ENCODE measurements at regions not wholly inside any gene's neighbourhood (a gene's known extent, or its start where the extent isn't known, plus 50 kb on each side); places are given as distances from the start of the nearest gene placed in this dataset.

DNA sequence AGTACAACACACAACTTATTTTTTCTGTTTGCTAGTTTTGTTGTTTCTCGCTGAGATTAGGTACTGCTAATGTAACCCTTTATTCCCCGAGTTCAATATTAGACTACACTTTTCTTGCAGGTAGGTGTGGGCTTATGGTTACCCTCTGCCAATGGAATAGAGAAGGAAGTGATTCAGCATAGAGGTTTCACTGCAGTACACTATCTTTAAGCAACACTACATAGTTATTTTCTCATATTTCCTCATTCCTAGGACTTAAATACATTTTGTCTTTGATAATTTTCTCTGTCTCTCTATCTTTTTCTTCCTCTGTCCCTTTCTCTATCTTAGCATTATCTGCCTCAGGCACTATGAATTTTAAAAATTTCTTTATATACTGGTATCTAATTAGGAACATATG lies 791.0 kb downstream of the FAM181B start:
- Mint-ChIP-seq H3K4me3 (ENCODE audit: unreplicated experiment) (no peak overlapping the region), H3K4me1 (ENCODE audit: unreplicated experiment) (no peaks in the 10 kb centered on the region), H3K27ac (ENCODE audit: unreplicated experiment) (no peak overlapping the region), H3K36me3 (ENCODE audit: low read depth, unreplicated experiment) (no peaks in the 10 kb centered on the region), H3K27me3 (ENCODE audit: unreplicated experiment) (no peaks in the 10 kb centered on the region), H3K9me3 (ENCODE audit: unreplicated experiment) (no peaks in the 10 kb centered on the region)
- no peak for DNase-seq (ENCODE audit: low spot score)
- TF ChIP-seq, protein P1, sequence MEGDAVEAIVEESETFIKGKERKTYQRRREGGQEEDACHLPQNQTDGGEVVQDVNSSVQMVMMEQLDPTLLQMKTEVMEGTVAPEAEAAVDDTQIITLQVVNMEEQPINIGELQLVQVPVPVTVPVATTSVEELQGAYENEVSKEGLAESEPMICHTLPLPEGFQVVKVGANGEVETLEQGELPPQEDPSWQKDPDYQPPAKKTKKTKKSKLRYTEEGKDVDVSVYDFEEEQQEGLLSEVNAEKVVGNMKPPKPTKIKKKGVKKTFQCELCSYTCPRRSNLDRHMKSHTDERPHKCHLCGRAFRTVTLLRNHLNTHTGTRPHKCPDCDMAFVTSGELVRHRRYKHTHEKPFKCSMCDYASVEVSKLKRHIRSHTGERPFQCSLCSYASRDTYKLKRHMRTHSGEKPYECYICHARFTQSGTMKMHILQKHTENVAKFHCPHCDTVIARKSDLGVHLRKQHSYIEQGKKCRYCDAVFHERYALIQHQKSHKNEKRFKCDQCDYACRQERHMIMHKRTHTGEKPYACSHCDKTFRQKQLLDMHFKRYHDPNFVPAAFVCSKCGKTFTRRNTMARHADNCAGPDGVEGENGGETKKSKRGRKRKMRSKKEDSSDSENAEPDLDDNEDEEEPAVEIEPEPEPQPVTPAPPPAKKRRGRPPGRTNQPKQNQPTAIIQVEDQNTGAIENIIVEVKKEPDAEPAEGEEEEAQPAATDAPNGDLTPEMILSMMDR (IDR thresholded peaks at IDR 0.05; ENCODE audit: unreplicated experiment) = no peak

DNA sequence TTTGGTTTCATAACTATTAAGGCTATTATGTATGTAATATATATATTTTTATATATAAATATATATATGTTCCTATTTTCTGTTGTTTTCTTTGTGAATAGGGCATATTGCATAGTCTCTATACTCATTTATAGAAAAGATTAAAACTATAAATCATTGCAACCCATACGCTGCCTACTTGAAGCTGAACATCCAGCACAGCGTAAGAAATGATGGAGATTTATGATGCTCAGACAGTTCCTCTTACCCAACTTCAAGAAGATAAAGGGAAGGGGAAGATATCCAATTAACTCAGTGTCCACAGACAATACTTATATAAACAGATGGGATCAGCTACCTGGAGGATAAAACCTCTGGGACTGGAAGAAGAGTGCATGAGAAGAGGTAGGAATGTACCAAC lies 791.7 kb downstream of the FAM181B start:
- Mint-ChIP-seq H3K4me1 (ENCODE audit: unreplicated experiment) (no peaks in the 10 kb centered on the region), H3K4me3 (ENCODE audit: unreplicated experiment) (no peak overlapping the region), H3K27ac (ENCODE audit: unreplicated experiment) (no peak overlapping the region), H3K27me3 (ENCODE audit: unreplicated experiment) (no peaks in the 10 kb centered on the region), H3K36me3 (ENCODE audit: low read depth, unreplicated experiment) (no peaks in the 10 kb centered on the region), H3K9me3 (ENCODE audit: unreplicated experiment) (no peaks in the 10 kb centered on the region)
- TF ChIP-seq, protein P1 (IDR thresholded peaks at IDR 0.05; ENCODE audit: unreplicated experiment) = no peak
- DNase-seq (ENCODE audit: low spot score) = no peak

DNA sequence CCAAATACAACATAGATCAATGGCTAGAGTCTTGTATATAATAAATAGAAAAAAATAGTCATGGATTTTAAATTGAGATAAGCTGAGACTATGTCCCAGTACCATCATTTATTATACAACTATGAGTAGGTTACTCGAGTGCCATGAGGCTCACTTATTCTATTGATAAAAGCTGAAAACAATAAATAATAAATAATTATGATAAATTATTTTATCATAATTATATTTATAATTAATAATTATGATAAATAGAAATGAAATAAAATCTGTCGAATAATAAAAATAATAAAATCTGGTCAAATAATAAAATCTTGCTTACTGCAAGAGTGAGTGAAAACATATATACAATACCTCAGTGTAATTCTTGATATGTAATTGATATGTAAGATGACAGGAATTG lies 801.4 kb downstream of the FAM181B start:
- DNase-seq (ENCODE audit: low spot score) = no peak
- TF ChIP-seq, protein P1 (IDR thresholded peaks at IDR 0.05; ENCODE audit: unreplicated experiment) = no peak
- Mint-ChIP-seq H3K27ac (ENCODE audit: unreplicated experiment) (no peak overlapping the region), H3K4me3 (ENCODE audit: unreplicated experiment) (no peak overlapping the region), H3K36me3 (ENCODE audit: low read depth, unreplicated experiment) (no peaks in the 10 kb centered on the region), H3K27me3 (ENCODE audit: unreplicated experiment) (no peaks in the 10 kb centered on the region), H3K9me3 (ENCODE audit: unreplicated experiment) (peaks cover 3% of the 10 kb centered on the region), H3K4me1 (ENCODE audit: unreplicated experiment) (no peaks in the 10 kb centered on the region)

DNA sequence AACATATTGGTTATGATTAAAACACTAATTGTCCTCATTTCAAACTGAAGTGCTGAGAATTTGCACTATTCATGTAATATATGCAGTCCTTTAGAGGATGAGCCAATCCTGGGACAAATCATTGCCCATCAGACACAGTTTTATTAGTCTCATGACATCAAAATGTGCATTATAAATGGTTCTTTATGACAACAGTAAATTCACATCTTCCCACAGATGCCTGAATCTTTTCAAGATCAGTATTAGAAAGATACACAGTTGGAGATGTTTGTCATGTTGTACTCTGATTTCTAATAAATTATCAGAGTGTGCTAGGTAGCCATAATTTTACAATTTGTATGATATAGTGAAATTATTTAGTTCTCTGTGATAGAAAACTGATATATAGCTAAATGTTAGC lies 813.5 kb downstream of the FAM181B start:
- TF ChIP-seq, protein P1 (IDR thresholded peaks at IDR 0.05; ENCODE audit: unreplicated experiment) = no peak
- Mint-ChIP-seq H3K4me3 (ENCODE audit: unreplicated experiment) (no peak overlapping the region), H3K36me3 (ENCODE audit: low read depth, unreplicated experiment) (no peaks in the 10 kb centered on the region), H3K27ac (ENCODE audit: unreplicated experiment) (no peak overlapping the region), H3K27me3 (ENCODE audit: unreplicated experiment) (no peaks in the 10 kb centered on the region), H3K9me3 (ENCODE audit: unreplicated experiment) (no peaks in the 10 kb centered on the region), H3K4me1 (ENCODE audit: unreplicated experiment) (no peaks in the 10 kb centered on the region)
- DNase-seq (ENCODE audit: low spot score) = no peak

DNA sequence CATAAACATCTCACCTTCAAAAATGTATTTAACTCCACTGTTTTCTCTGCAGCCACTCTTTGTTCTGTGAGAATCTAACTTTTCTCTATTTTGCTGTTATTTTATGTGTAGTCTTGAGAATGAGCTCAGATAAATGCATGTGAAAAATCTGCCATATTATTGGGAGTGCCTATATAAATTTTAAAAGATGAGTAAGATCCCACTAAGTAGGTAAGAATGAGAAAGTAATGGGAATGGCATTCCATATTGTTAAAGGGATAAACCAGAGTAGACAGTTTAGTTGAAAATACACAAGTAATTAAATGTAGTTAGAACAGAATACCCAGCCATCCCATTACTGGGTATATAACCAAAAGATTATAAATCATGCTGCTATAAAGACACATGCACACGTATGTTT lies 817.2 kb downstream of the FAM181B start:
- H3K27ac Mint-ChIP-seq (ENCODE audit: unreplicated experiment) = no peak overlapping the region
- DNase-seq (ENCODE audit: low spot score) = no peak
- no peaks in the 10 kb centered on the region for H3K4me1 Mint-ChIP-seq (ENCODE audit: unreplicated experiment)
- no peak overlapping the region for H3K4me3 Mint-ChIP-seq (ENCODE audit: unreplicated experiment)
- TF ChIP-seq, protein P1 (IDR thresholded peaks at IDR 0.05; ENCODE audit: unreplicated experiment) = no peak
- no peaks in the 10 kb centered on the region for H3K36me3 Mint-ChIP-seq (ENCODE audit: low read depth, unreplicated experiment)
- H3K27me3 Mint-ChIP-seq (ENCODE audit: unreplicated experiment) = no peaks in the 10 kb centered on the region
- H3K9me3 Mint-ChIP-seq (ENCODE audit: unreplicated experiment) = no peaks in the 10 kb centered on the region
